NCI-H226 (cell line): ENCODE measurements at regions not wholly inside any gene's neighbourhood (a gene's known extent, or its start where the extent isn't known, plus 50 kb on each side); places are given as distances from the start of the nearest gene placed in this dataset.
A peak's percentile ranks its signal among the peaks of the same experiment; 100 is the strongest.
"Not testable (repeated sequence)": the region's sequence is repeated elsewhere in the genome, so short reads cannot be mapped to it uniquely, and the experiment has no call there.

Source experiments
- DNase-seq: peaks from one replicate; pipeline ENCODE4 v3.0.0-alpha.2; 2015

DNA sequence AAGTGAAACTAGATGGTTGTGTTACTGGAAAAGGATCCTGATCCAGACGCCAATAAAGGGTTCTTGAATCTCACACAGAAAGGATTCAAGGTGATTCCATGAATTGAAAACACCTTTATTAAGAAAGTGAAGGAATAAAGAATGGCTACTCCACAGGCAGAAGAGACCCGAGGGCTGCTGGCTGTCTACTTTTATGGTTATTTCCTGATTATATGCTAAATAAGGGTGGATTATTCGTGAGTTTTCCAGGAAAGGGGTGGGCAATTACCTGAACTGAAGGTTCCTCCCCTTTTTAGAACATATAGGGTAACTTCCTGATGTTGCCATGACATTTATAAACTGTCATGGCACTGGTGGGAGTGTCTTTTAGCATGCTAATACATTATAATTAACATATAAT lies 50.9 kb upstream of the WARS2 start:
- no peak for DNase-seq

DNA sequence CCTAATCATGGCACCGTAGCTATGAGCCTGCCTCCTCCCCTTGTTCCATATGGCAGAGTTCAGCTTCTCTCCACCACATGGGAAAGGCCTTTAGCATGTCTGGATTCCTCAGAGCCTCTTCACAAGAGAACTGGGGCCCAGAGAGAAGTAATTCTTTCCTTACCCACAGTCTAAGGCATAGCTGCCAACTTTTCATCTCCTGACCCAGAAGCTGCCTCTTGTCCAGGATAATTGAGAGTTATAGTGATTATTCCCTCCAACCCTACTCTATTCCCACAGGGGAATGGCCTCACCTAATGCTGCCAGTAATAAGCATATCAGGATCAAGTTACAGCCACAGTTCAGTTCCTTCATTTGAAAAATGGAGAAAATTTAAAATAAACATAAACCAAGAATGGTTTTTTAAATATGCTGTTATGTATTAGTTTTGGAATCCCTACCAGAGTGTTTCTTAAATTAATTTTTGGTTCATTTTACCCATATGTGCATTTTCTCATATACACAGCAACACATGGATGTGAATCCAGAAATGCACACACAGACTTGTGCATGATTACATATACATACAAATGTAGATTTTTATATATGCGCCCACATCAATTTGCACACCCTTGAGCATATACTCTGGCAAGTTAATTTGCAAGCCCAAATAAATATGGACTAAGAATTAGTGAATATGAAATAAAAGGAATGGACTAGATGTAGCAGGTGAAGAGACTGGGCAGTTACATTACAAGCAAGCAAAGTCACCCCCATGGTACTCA lies 63.9 kb upstream of the WARS2 start:
- DNase-seq, result no peak

DNA sequence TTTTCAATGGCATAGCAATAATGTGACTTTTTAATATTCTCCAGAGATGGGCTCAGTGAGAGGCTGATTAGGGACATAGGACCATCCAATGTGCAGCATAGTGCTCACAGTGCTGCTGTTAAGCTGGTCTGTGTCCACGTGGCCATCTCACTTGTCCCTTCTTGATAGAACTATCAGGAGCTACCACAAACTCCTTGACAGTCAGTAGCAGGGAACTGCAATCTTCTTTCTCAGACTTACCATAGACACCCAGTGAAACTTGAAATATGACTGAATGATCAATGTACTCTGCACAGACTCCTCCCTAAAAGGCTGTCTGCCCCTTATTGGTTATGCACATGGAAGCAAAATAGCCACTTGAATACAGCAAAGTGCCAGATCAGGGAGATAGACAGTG lies 64.5 kb upstream of the WARS2 start:
- DNase-seq, result no peak

DNA sequence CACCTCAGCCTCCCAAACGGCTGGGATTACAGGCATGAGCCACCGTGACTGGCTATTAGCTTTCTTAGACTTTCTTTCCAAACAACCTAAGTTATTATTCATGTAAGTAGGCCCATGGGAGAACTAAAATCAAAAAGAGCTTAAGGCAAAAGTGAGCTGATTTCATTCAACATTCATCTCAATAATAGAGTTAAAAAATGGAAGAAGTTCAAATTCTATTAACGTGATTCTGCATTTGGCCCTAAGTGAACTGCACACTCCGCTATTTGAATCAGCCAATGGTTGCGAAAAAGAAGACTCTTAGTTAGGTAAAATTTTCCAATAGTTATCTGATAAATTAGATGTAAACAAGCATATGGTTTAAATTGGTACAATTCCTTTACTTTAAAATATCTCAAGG lies 68.6 kb upstream of the WARS2 start:
- no peak for DNase-seq

DNA sequence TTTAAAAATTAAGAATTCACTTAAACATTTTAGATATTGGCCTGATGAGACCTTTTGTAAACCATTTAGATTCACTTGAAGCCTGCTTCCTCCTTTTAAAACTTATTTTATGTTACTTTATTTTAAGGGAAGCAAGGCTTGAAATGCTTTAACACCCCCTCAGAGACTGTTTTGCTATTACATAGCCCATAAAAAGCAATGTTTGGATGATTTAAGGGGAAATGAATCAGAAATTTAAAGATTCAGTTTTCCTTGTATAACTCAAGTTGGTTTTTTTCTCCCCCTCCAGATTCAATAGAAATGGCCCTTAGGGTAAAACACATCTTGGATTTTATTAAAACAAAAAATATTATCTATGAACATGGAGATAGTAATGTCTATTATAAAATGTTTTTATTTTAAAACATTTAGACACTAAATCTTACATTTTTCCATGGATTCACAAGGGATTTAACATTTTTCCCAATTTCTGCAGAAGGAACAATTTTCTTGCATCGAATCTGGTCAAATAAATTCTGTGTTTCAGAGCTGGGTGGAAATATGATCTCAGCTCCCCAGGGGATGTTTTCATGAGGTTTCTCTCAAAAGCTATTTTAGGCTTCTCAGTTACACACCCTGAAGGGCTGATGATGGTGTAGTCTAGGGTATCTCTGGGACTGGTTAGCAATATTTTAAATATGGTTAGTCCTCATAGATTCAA lies 69.3 kb upstream of the WARS2 start:
- DNase-seq, result no peak

DNA sequence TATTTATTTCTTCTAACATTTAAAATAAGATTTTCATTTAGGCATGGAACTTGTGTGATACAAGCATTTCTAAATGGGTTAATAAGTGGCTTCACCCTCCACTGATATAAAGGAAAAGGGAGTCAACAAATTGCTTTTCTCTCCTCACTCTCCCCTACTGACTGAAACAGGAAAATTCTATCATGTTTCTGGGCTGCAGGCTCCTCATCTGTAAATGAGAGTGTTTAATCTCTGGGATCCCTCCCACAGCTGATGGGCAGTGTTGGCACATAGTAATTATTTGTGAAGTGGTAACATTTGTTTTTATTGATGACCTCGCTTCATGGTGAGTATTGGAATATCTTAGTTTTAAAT lies 69.8 kb upstream of the WARS2 start:
- DNase-seq, result no peak

DNA sequence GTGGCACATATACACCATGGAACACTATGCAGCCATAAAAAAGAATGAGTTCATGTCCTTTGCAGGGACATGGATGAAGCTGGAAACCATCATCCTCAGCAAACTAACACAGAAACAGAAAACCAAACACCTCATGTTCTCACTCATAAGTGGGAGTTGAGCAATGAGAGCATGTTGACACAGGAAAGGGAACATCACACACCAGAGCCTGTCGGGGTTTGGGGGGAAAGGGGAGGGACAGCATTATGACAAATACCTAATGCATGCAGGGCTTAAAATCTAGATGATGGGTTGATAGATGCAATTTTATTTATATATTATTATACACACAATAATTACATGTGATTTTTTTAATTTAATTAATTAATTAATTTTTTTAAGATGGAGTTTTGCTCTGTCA lies 72.8 kb upstream of the WARS2 start:
- DNase-seq, result not testable (repeated sequence)

DNA sequence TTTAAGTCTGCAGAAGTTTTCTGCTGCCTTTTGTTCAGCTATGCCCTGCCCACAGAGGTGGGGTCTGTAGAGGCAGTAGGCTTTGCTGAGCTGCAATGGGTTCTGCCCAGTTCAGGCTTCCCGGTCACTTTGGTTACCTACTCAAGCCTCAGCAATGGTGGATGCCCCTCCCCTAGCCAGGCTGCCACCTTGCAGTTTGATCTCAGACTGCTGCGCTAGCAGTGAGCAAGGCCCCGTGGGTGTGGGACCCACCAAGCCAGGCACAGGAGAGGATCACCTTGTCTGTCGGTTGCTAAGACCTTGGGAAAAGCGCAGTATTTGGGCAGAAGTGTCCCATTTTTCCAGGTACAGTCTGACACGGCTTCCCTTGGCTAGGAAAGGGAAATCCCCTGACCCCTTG lies 74.5 kb upstream of the WARS2 start:
- not testable (repeated sequence) for DNase-seq

DNA sequence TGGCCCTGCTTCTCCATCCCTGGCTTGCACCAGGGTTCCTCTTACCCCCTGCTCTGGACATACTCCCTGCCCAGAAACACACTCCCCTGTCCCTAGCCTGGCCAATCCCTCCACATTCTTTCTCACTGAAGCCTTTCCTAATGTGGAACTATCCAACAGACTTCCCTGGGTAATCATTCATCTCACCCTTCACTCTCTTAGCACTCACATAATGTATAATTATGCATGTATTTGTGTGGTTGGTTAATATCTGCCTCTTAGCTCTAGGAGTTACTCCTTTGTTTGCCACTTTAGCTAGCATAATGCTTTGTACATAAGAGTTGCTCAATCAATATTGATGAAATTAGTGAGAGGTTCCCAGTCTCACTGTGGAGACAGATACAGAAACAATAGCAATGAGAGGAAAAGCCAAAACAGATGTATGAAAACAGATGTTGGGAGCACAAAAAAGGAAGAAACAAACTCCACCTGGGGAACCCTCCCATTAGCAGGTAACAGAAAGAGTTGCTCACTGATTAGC lies 76.9 kb upstream of the WARS2 start:
- DNase-seq, result no peak

DNA sequence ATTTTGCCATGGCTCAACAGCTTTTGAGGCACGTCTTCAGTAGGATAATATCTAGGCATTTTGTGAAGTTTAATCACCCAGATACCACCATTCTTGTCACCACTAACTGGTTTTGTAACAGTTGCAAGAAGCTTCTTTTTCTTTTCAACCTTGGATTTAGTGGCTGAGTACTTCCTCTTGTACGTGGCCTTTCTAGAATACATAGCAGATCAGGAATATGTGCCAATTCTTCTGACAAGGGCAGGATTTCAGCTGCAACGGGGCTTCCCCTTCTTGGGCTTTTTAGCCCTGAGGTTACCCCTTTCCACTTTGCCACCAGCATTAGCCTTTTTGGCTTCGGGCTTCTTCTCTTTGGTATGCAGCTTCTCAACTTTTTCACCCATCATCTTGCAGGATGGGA lies 79.3 kb upstream of the WARS2 start:
- no peak for DNase-seq

DNA sequence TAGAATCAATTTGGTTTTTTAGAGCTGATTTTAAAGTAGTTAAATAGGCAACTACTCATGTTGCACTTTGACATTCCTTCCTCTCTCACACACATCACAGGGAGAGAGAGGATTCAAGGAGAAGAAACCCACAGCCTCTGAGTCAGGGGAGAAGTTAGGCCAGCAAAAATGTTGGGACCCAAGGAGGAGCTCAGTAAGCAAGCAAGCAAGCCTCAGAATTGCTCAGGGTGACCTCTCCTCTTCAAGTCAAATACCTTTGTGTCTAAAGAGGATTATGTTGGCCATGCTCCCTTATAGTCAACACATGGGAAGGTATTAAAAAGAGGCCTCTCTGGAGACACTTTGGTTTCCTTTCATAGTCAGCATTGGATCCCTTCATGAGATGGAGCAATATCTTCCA lies 80.5 kb upstream of the WARS2 start:
- no peak for DNase-seq

DNA sequence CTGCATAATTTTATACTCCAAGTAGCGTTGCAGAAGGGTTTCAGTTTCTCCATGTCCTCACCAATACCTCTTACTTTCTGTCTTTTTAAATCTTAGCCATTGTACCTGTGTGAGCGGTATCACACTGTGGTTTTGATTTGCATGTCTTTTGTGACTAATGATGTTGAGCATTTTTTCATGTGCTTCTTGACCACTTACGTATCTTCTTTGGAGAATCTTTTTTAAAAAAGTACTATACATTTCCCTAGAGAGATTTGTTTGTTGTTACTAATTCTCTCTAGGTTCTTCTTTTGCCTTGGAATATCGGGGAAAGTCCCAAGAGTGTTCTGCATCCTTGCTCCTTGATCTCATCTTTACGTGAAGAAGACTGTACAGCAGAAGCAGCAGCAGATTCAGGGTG lies 81.8 kb upstream of the WARS2 start:
- DNase-seq, result no peak

DNA sequence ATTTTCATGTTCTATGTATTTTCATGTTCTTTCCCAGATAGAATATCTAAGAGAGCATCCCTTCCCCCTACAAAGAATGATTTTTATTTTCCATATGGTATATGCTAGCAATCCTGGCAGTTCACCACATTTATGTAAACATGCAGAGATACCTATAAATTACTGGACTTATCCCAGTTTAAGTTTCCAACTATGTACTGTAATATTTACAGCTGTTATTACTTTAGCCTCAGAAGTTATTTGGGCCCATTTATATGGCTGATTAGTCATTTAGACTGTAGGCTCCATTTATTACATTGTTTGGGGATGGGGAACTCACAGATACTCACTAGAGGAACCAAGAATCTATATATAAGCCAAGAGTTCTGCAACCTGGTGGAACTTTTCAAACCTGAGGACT lies 84.8 kb upstream of the WARS2 start:
- no peak for DNase-seq

DNA sequence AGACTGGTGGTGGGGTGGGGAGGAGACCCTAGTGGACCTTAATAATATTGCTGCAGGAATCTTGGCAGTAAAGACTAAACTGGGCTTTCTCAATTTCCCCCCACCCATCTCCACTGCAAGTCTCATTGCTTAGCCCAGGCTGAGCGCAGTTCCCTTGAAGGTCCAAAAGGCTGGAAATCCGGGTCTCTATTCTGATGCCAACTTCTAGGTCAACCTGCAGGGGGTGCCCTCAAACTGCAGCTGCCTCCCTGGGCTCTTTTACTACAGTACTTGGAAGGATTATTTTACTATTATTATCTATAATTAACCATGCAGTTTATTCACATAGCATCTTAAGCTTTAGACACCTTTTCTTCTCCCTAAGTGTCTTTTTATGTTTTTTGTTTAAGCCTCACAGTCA lies 85.4 kb upstream of the WARS2 start:
- no peak for DNase-seq

DNA sequence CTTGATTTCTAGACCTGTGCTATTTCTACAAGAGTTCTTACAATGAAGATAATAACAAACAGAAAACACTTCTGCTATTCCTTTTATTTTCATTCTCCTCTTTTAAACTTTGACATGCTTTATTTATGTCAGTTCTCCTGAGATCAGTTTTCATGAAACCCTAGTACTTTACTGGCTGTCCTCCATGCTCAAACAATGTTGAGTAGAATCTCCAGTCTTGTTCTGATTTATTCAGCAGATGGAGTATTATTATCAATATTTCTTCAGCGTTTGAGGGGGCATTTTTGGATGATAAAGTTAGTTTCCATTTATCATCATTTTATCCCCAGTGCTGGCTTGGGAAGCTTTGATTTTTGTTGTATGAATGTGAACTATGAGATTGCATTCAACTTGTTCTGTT lies 85.9 kb upstream of the WARS2 start:
- no peak for DNase-seq

DNA sequence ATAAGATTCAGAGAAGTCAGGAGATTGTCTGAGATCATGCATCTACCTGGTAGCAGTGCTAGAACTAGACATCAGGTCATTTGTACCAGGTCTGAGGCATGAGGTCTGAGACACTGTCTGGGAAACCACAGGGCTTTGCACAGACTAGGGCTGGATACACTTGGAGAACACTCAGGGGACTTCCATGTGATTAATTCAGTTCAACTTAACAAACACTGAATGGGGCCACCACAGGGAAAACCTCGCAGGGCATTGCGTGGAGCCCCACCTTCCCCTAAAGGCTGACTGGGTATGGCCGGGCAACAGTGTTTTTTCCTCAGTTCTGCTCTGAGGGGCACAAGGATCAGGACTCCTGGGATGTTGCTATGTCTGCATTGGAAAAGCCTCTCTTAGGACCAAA lies 86.5 kb upstream of the WARS2 start:
- DNase-seq, result no peak

DNA sequence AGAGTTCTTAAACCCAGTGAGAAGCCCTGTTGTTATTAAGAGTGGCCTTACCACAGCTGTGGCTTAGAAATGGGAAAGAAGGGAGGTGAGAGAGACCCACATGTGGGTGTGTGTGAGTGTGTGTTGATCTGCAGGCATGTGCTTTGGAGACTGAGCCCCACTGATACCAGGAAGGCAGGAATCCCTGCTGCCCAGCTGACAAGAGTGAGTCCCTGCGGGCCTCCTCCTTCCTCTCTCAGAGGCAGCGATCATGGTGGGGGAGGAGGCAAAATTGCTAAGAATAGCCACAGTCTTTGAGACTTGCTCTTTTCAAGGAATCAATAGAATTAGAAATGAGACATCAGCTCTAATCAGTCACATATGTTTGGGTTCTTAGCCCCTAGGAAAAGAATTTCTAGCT lies 87.0 kb upstream of the WARS2 start:
- no peak for DNase-seq

DNA sequence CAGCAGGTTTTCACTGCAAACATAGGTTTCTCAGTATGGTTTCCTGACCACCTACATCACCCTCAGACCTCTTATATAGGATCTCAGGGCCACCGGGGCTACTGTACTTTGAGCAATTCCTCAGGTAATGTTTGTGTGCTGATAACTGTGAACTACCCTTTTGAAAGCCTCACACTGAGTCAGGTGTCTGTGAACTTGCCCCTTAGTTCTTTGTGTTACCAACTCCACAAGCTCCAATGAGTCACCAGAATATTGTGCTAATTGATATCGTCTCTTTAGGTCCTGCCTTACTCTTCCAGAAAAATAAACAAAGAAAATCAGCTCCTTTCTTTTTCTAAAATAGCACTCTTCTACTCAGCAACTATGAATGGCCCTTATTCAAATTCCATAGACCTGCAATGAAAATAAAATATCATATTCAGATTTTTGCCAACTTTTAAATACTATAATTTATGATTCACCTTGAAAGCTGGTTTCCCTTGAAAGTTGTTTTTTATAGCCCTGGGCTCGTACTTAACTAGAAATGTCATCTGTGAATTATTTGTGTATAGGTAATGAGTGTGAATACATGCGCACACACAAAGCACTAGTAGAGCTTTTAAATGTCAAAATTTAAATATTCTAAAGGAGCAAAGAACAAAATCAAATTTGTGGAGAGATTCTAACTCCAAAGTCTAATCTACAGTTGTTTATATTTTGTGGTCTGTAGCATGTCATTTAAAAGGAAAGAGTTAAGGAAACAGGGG lies 88.1 kb upstream of the WARS2 start:
- DNase-seq, result no peak

DNA sequence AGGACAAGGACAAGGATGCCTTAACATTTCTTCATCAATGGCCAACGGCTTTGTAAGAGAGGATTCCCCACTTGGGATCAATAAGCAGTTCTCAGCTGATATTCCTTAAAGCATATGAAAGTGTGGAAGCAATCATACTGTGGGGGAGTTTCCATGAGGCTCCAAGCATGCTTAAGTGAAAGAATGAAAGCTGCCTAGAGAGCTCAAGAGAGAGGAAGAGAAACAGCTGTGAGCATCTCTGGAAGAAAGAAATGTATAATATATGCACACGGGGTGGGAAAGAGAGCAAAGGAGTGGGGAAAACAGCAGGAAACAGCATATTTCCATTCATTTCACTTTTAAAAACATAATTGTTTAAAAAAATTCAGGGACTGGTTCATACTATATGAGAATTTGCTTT lies 94.7 kb upstream of the WARS2 start:
- no peak for DNase-seq

DNA sequence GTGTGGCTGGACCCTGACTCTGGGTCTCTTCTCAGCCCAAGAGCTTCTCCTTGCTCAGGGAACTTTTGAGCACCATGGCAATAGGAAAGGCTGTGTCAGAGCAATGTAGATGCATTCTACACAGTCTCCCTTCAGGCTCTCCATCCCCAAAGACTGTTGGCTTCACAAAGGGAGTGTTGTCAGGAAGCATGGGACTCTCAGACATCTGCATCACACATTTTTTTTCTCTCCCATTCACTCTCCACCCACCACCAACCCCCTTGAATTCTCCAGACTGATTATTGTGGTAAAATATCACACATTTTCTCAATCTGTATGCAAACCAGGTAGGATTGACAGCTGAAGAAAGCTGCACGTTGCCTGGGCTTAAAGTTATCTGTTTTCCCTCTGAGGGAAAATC lies 105.4 kb upstream of the WARS2 start:
- no peak for DNase-seq

DNA sequence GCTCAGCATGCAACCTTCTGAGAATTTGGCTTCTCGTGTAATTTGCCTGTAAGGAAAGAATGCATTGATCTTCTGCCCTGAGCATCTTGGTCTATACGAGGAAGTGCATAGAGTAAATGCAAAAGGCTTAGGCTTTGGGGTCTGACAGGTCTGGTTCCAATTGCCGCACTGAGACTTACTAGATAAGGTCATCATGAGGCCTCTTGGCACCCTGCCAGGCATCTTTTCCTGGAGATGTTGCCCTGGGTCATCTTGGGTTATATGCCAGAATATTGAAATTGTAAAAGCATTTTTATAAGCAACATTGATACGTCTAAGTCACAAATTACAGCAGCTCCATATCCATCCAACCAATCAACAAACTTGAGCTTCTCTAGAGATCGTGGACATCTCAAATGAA lies 108.8 kb upstream of the WARS2 start:
- DNase-seq, result no peak

DNA sequence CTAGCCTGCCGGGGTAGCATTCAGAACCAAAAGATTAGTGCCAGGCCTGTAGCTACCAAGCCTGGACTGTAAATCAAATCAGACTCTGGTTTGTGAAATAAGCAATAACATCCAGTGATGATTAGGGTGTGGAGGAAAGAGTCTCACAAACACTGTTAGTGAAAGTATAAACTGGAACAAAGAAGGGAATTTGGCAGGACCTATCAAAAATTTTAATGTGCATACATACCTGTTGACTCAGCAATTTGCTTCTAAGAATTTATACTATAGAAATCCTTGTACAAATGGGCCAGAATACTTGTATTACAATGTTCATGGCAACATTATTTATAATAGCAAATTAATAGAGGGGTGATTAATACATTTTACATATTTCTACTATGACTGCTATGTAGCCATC lies 109.8 kb upstream of the WARS2 start:
- no peak for DNase-seq

DNA sequence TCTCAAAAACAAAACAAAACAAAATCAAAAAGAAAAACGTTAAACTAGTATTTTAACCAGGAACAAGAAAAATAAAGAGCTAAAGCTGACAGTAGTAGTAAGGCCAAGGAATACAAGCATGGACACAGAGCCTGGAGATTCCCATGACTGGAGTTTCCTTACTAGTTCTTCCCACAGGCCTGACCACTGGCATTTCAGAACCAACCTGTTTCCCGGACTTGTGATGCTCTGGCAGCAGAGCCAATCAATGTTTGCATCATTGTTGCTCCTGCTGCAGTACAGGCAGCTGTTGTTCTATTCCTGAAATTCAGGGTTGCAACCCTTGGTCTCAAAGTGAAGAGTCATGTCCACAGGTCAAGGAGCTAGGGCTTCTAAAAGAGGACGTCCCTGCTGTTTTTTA lies 111.3 kb upstream of the WARS2 start:
- no peak for DNase-seq

DNA sequence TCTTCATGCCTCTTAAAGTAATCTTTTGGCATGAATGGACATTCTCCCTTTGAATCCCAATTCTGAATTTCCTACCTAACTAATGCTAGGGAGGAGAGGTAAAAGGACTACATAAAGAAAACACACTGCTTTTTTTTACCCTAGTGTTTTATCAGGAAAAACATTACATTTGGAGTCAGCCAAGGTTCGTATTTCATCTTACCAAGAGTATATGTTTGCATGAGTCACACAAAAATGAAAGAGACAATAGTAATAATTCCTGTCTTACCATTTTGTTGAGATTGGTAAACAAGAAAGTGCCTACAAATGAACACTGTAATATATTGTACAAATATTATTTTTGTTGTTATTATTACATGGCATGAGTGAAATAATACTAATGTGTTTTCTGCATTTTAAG lies 112.9 kb upstream of the WARS2 start:
- peak; percentile 9 for DNase-seq
